ENCODE measurements at regions not wholly inside any gene's neighbourhood (a gene's known extent, or its start where the extent isn't known, plus 50 kb on each side); places are given as distances from the start of the nearest gene placed in this dataset.

- no peaks in the 10 kb centered on the region for H3K9me3 ChIP-seq (replicated peaks; ENCODE audit: control insufficient read depth, insufficient read depth, low read depth, low read length)
- CTCF ChIA-PET (ENCODE audit: low intra/inter-chr PET ratio): no interaction called here
These were observed 71.8 kb upstream of the EMX2 start for GRCh38 chr10:117470733-117471132.

GRCh38 chr10:117468665-117469064 lies 73.9 kb upstream of the EMX2 start:
- in situ Hi-C loops (cut with MboI): no loop called here
- no peak overlapping the region for H3K9ac ChIP-seq (ENCODE audit: insufficient read depth in 1 of 2, low read depth in 2 of 2, low read length in 2 of 2)
- peaks cover 3 to 23% of the 10 kb centered on the region in 2 experiments; a peak in 3 of 5 replicates for H3K27me3 ChIP-seq (ENCODE audit: control insufficient read depth in 2 of 2, insufficient read depth in 2 of 2, low read length in 2 of 2)
- no peaks in the 10 kb centered on the region for H3K9me1 ChIP-seq (ENCODE audit: control insufficient read depth, insufficient read depth, low read length)
- 8% methylated on average over 3 of the region's 3 CpGs for WGBS (ENCODE audit: insufficient coverage, low coverage, missing lambda C conversion rate)
- no peaks in the 10 kb centered on the region for H4K20me1 ChIP-seq (replicated peaks; ENCODE audit: control insufficient read depth, insufficient read depth, low read length)
- intact Hi-C loops (cut with micrococcal nuclease): no loop called here
- FAIRE-seq (no peak), DNase-seq (ENCODE audit: extremely low read depth in 1 of 4, low spot score in 3 of 4) (no peak), ATAC-seq (no peak)
- H3K4me1 ChIP-seq (replicated peaks in 1 of 2; ENCODE audit: control insufficient read depth in 2 of 2, insufficient read depth in 2 of 2, low read length in 2 of 2): peaks cover 0 to 6% of the 10 kb centered on the region in 2 experiments; a peak in 3 of 5 replicates
- ChIA-PET POLR2A (no interaction called here), CTCF (ENCODE audit: low intra/inter-chr PET ratio) (no interaction called here)
- H3K4me2 ChIP-seq (ENCODE audit: insufficient read depth, low read length): no peak overlapping the region
- no peaks in the 10 kb centered on the region for H3K36me3 ChIP-seq (ENCODE audit: control insufficient read depth, insufficient read depth, low read length)
- peak; percentile 85 for TF ChIP-seq ZNF134 (CRISPR knock-in tag; conservative IDR thresholded peaks at IDR 0.05)
- no peak for TF ChIP-seq MTA1 (IDR thresholded peaks at IDR 0.05; ENCODE audit: borderline replicate concordance)
- H2AFZ ChIP-seq (ENCODE audit: low read depth, low read length): no peak overlapping the region
- H3K4me3 ChIP-seq: no peak overlapping the region
- H3K9me3 ChIP-seq (replicated peaks; ENCODE audit: control insufficient read depth, insufficient read depth, low read depth, low read length): no peaks in the 10 kb centered on the region
- H3K27ac ChIP-seq (ENCODE audit: extremely low read depth, low read depth, low read length): no peak overlapping the region
- no TSS peak for BruUV-seq (replicated peaks)
- H3K79me2 ChIP-seq (ENCODE audit: control insufficient read depth, insufficient read depth, low read length): no peaks in the 10 kb centered on the region

More at GRCh38 chr10:117470733-117471132, 71.8 kb upstream of the EMX2 start:
- WGBS (ENCODE audit: insufficient coverage, low coverage, missing lambda C conversion rate): 17% methylated on average over 3 of the region's 5 CpGs
- Histone ChIP-seq H3K4me3 (no peak overlapping the region), H3K79me2 (ENCODE audit: control insufficient read depth, insufficient read depth, low read length) (no peaks in the 10 kb centered on the region), H4K20me1 (replicated peaks; ENCODE audit: control insufficient read depth, insufficient read depth, low read length) (no peaks in the 10 kb centered on the region), H3K27ac (ENCODE audit: extremely low read depth, low read depth, low read length) (no peak overlapping the region), H3K4me2 (ENCODE audit: insufficient read depth, low read length) (no peak overlapping the region), H3K9me1 (ENCODE audit: control insufficient read depth, insufficient read depth, low read length) (no peaks in the 10 kb centered on the region), H3K4me1 (replicated peaks in 1 of 2; ENCODE audit: control insufficient read depth in 2 of 2, insufficient read depth in 2 of 2, low read length in 2 of 2) (peaks cover 0 to 6% of the 10 kb centered on the region in 2 experiments; a peak in 3 of 5 replicates), H2AFZ (ENCODE audit: low read depth, low read length) (no peak overlapping the region), H3K36me3 (ENCODE audit: control insufficient read depth, insufficient read depth, low read length) (no peaks in the 10 kb centered on the region), H3K27me3 (ENCODE audit: control insufficient read depth in 2 of 2, insufficient read depth in 2 of 2, low read length in 2 of 2) (peaks cover 3 to 23% of the 10 kb centered on the region in 2 experiments; a peak in 3 of 5 replicates), H3K9ac (ENCODE audit: insufficient read depth in 1 of 2, low read depth in 2 of 2, low read length in 2 of 2) (no peak overlapping the region)
- FAIRE-seq (no peak), DNase-seq (ENCODE audit: extremely low read depth in 1 of 4, low spot score in 3 of 4) (no peak), ATAC-seq (no peak)
- intact Hi-C loops (cut with micrococcal nuclease): no loop called here
- peak; percentile 57 for TF ChIP-seq ATF3 (IDR thresholded peaks at IDR 0.05)
- TF ChIP-seq ATF3 (CRISPR knock-in tag; conservative IDR thresholded peaks at IDR 0.05): no peak
- TF ChIP-seq CREM (IDR thresholded peaks at IDR 0.05; ENCODE audit: low read depth): 0 out of 2 replicates have a peak, but pooled peaks have one; percentile 12
- no peak for TF ChIP-seq THRAP3 (IDR thresholded peaks at IDR 0.05; ENCODE audit: borderline replicate concordance)
- in situ Hi-C loops (cut with MboI): no loop called here
- no TSS peak for BruUV-seq (replicated peaks)
- POLR2A ChIA-PET: no interaction called here

Data from K562 (cell line).